ENCODE measurements at regions not wholly inside any gene's neighbourhood (a gene's known extent, or its start where the extent isn't known, plus 50 kb on each side); places are given as distances from the start of the nearest gene placed in this dataset.

GRCh38 chr14:51444353-51445000, 204.4 kb downstream of the TMX1 start:
- H3K4me3 Mint-ChIP-seq (ENCODE audit: unreplicated experiment) = no peak overlapping the region
- no peak overlapping the region for H3K27ac Mint-ChIP-seq (ENCODE audit: unreplicated experiment)
- H3K36me3 Mint-ChIP-seq (ENCODE audit: low read depth, unreplicated experiment) = no peaks in the 10 kb centered on the region
- H3K4me1 Mint-ChIP-seq (ENCODE audit: unreplicated experiment) = peaks cover 9% of the 10 kb centered on the region
- TF ChIP-seq CTCF (IDR thresholded peaks at IDR 0.05; ENCODE audit: unreplicated experiment) = no peak
- no peak for DNase-seq (ENCODE audit: low spot score)
- no peaks in the 10 kb centered on the region for H3K27me3 Mint-ChIP-seq (ENCODE audit: unreplicated experiment)
- H3K9me3 Mint-ChIP-seq (ENCODE audit: unreplicated experiment) = no peaks in the 10 kb centered on the region

GRCh38 chr14:51445001-51445390, 204.9 kb downstream of the TMX1 start:
- no peaks in the 10 kb centered on the region for H3K9me3 Mint-ChIP-seq (ENCODE audit: unreplicated experiment)
- no peak overlapping the region for H3K27ac Mint-ChIP-seq (ENCODE audit: unreplicated experiment)

DNA sequence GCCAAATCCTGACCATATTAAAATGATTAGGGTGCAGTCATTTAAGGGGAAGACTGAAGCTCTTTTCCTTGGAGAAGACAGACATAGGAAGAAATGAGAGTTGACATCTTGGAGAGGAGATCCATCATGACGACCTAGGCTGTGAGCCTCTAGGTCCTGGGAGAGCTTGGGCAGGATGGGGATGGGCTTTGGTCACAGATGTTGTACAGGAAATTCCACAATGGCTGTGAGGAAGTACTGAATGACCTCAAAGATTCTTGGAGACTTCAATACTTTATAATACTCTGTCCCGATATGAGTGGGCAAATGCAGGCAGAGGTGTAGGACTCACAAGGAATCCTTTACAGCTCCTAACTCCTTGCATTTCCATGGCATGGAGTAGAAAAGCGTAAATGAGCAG, 204.9 kb upstream of the FRMD6 start:
- Mint-ChIP-seq H3K36me3 (ENCODE audit: low read depth, unreplicated experiment) (no peaks in the 10 kb centered on the region), H3K27ac (ENCODE audit: unreplicated experiment) (no peak overlapping the region), H3K4me3 (ENCODE audit: unreplicated experiment) (no peak overlapping the region), H3K4me1 (ENCODE audit: unreplicated experiment) (peaks cover 9% of the 10 kb centered on the region), H3K9me3 (ENCODE audit: unreplicated experiment) (no peaks in the 10 kb centered on the region), H3K27me3 (ENCODE audit: unreplicated experiment) (no peaks in the 10 kb centered on the region)
- DNase-seq (ENCODE audit: low spot score) = no peak
- no peak for TF ChIP-seq CTCF (IDR thresholded peaks at IDR 0.05; ENCODE audit: unreplicated experiment)

More at GRCh38 chr14:51445001-51445390, 204.9 kb downstream of the TMX1 start:
- Mint-ChIP-seq H3K4me1 (ENCODE audit: unreplicated experiment) (peaks cover 9% of the 10 kb centered on the region), H3K36me3 (ENCODE audit: low read depth, unreplicated experiment) (no peaks in the 10 kb centered on the region), H3K4me3 (ENCODE audit: unreplicated experiment) (no peak overlapping the region), H3K27me3 (ENCODE audit: unreplicated experiment) (no peaks in the 10 kb centered on the region)
- no peak for TF ChIP-seq CTCF (IDR thresholded peaks at IDR 0.05; ENCODE audit: unreplicated experiment)
- DNase-seq (ENCODE audit: low spot score) = no peak

DNA sequence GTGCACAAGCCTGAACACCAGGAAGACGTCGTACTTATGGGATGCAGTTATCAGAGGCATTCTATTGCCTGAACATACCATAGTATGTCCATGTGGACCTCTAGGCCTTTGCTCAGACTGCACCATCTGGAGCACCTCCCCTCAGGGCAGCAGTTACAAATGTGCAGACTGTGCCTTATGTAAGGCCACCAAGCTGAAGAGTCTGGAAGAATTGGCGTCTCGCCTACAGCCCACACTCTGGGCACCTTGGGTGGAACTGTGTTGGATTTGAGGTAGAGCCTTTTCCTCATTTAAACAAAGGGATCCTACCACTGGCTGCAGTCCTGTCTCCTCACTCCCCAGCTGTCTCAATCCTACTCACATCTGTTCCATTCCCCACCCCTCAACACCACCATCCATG, 204.3 kb upstream of the FRMD6 start:
- no peaks in the 10 kb centered on the region for H3K36me3 Mint-ChIP-seq (ENCODE audit: low read depth, unreplicated experiment)
- H3K27me3 Mint-ChIP-seq (ENCODE audit: unreplicated experiment) = no peaks in the 10 kb centered on the region
- no peaks in the 10 kb centered on the region for H3K9me3 Mint-ChIP-seq (ENCODE audit: unreplicated experiment)
- no peak for DNase-seq (ENCODE audit: low spot score)
- no peak overlapping the region for H3K4me3 Mint-ChIP-seq (ENCODE audit: unreplicated experiment)
- TF ChIP-seq CTCF (IDR thresholded peaks at IDR 0.05; ENCODE audit: unreplicated experiment) = no peak
- no peak overlapping the region for H3K27ac Mint-ChIP-seq (ENCODE audit: unreplicated experiment)
- peaks cover 9% of the 10 kb centered on the region for H3K4me1 Mint-ChIP-seq (ENCODE audit: unreplicated experiment)

GRCh38 chr14:51448831-51449670, 202.7 kb upstream of the FRMD6 start:
- TF ChIP-seq CTCF (IDR thresholded peaks at IDR 0.05; ENCODE audit: unreplicated experiment) = no peak
- H3K27me3 Mint-ChIP-seq (ENCODE audit: unreplicated experiment) = no peaks in the 10 kb centered on the region
- no peaks in the 10 kb centered on the region for H3K9me3 Mint-ChIP-seq (ENCODE audit: unreplicated experiment)
- H3K36me3 Mint-ChIP-seq (ENCODE audit: low read depth, unreplicated experiment) = no peaks in the 10 kb centered on the region
- H3K27ac Mint-ChIP-seq (ENCODE audit: unreplicated experiment) = no peak overlapping the region
- H3K4me3 Mint-ChIP-seq (ENCODE audit: unreplicated experiment) = no peak overlapping the region
- peaks cover 10% of the 10 kb centered on the region for H3K4me1 Mint-ChIP-seq (ENCODE audit: unreplicated experiment)
- no peak for DNase-seq (ENCODE audit: low spot score)

Data from endothelial cell (in vitro differentiated cells).